H1 (cell line): ENCODE measurements at regions not wholly inside any gene's neighbourhood (a gene's known extent, or its start where the extent isn't known, plus 50 kb on each side); places are given as distances from the start of the nearest gene placed in this dataset.

Experiments used
- CTCF ChIA-PET: fragments of 300-600 bp; sonication (Branson Sonifier 250); formaldehyde crosslinking; loops from one replicate; lab custom pipeline; 2021; ENCODE audit not compliant: partially characterized antibody; lab: Charles Lee
- POLR2A ChIA-PET: fragments of 300-600 bp; sonication (Branson Sonifier 250); formaldehyde crosslinking; loops from one replicate; lab custom pipeline; 2021; ENCODE audit warnings: inconsistent platforms; ENCODE audit not compliant: partially characterized antibody; lab: Charles Lee
- DNase-seq, 2 experiments: peaks; one replicate each; pipeline versions ENCODE4 v3.0.0 to v3.0.0-alpha.2; 2010 to 2022; ENCODE audit warnings: low spot score in 2 of 2, low read depth in 1 of 2, mixed read lengths in 1 of 2
- FAIRE-seq: peaks from 2 replicates; lab custom pipeline; 2011; peaks lifted over from hg19 to GRCh38; lab: Jason Lieb, UNC
- H2AFZ ChIP-seq: 2 replicates; pipeline ENCODE4 v1.8.1; 2012; ENCODE audit warnings: low read length, inconsistent platforms
- H2AK5ac ChIP-seq: 2 replicates; pipeline ENCODE4 v1.6.1; 2013; ENCODE audit warnings: low read depth, low read length
- H2BK120ac ChIP-seq: replicated peaks from 2 replicates; pipeline ENCODE3; 2013; ENCODE audit warnings: low read depth, low read length, inconsistent platforms
- H2BK12ac ChIP-seq: 2 replicates; pipeline ENCODE4 v1.6.1; 2013; ENCODE audit warnings: low read depth, low read length
- H2BK15ac ChIP-seq: 2 replicates; pipeline ENCODE4 v1.6.1; 2013; ENCODE audit warnings: low read length
- H2BK20ac ChIP-seq: 2 replicates; pipeline ENCODE4 v1.6.1; 2013; ENCODE audit warnings: low read length
- H2BK5ac ChIP-seq: 2 replicates; pipeline ENCODE4 v1.6.1; 2013; ENCODE audit warnings: low read depth, low read length
- H3K14ac ChIP-seq: 2 replicates; pipeline ENCODE4 v1.6.1; 2013; ENCODE audit warnings: inconsistent platforms; ENCODE audit not compliant: insufficient read length
- H3K18ac ChIP-seq: 2 replicates; pipeline ENCODE4 v1.6.1; 2013; ENCODE audit warnings: low read length; ENCODE audit errors: extremely low read depth
- H3K23ac ChIP-seq: 2 replicates; pipeline ENCODE4 v1.6.1; 2013; ENCODE audit warnings: inconsistent platforms; ENCODE audit not compliant: insufficient read length
- H3K23me2 ChIP-seq: 2 replicates; pipeline ENCODE4 v1.6.1; 2013; ENCODE audit warnings: low read depth, low read length
- H3K27ac ChIP-seq: 2 replicates; pipeline ENCODE4 v1.6.1; 2011; ENCODE audit warnings: low read depth, low read length, inconsistent platforms
- H3K27me3 ChIP-seq, 4 experiments: replicated peaks in 1 of 4; 1 replicate in 1 of 4; 2 replicates in 3 of 4; pipeline versions ENCODE4 v1.6.1 to v1.8.1; 2011 to 2013; ENCODE audit warnings: low read length in 3 of 4, mild to moderate bottlenecking in 3 of 4, inconsistent platforms in 2 of 4, mixed read lengths in 2 of 4, moderate library complexity in 1 of 4; ENCODE audit not compliant: control insufficient read depth in 3 of 4, insufficient read depth in 3 of 4; ENCODE audit errors: extremely low read depth in 1 of 4
- H3K36me3 ChIP-seq, 4 experiments: 2 replicates each; pipeline versions ENCODE4 v1.6.1 to v1.8.1; 2011 to 2013; ENCODE audit warnings: mild to moderate bottlenecking in 4 of 4, low read length in 3 of 4, moderate library complexity in 2 of 4, control low read depth in 1 of 4, inconsistent platforms in 1 of 4; ENCODE audit not compliant: insufficient read depth in 4 of 4, control insufficient read depth in 2 of 4
- H3K4ac ChIP-seq: replicated peaks from 2 replicates; pipeline ENCODE3; 2013; ENCODE audit warnings: low read length, low read depth, mixed read lengths, inconsistent platforms; ENCODE audit not compliant: insufficient read length
- H3K4me1 ChIP-seq, 4 experiments: replicated peaks in 1 of 4; 1 replicate in 1 of 4; 2 replicates in 3 of 4; pipeline versions ENCODE4 v1.6.1 to v1.8.1; 2011 to 2013; ENCODE audit warnings: low read length in 3 of 4, inconsistent platforms in 2 of 4, mixed read lengths in 1 of 4; ENCODE audit not compliant: insufficient read depth in 4 of 4, control insufficient read depth in 3 of 4
- H3K4me2 ChIP-seq, 2 experiments: 2 replicates each; pipeline versions ENCODE4 v1.6.1 to v1.8.1; 2011 to 2013; ENCODE audit warnings: low read depth in 2 of 2, low read length in 2 of 2, control low read depth in 1 of 2, inconsistent platforms in 1 of 2, mild to moderate bottlenecking in 1 of 2; ENCODE audit not compliant: insufficient read depth in 1 of 2
- H3K4me3 ChIP-seq, 4 experiments: fragments of 200-600, 300-600 bp in 1 of 4; sonication (generic), shearing (Covaris generic), sonication (Bioruptor Twin) in 1 of 4; 2 replicates each; pipeline versions ENCODE4 v1.5.1 to v1.8.1; 2011 to 2016; ENCODE audit warnings: low read length in 4 of 4, low read depth in 3 of 4, control low read depth in 2 of 4, inconsistent platforms in 2 of 4, mild to moderate bottlenecking in 2 of 4, mixed read lengths in 1 of 4, moderate library complexity in 1 of 4; ENCODE audit not compliant: insufficient read depth in 2 of 4; ENCODE audit errors: extremely low read depth in 1 of 4
- H3K56ac ChIP-seq: replicated peaks from 2 replicates; pipeline ENCODE3; 2013; ENCODE audit warnings: low read depth, mild to moderate bottlenecking, mixed read lengths, low read length, inconsistent platforms; ENCODE audit not compliant: insufficient read length
- H3K79me1 ChIP-seq: 2 replicates; pipeline ENCODE4 v1.6.1; 2013; ENCODE audit warnings: low read depth, low read length, control low read depth
- H3K79me2 ChIP-seq, 2 experiments: 2 replicates each; pipeline versions ENCODE4 v1.6.1 to v1.8.1; 2012 to 2013; ENCODE audit warnings: low read length in 2 of 2, mild to moderate bottlenecking in 2 of 2, inconsistent platforms in 1 of 2; ENCODE audit not compliant: insufficient read depth in 2 of 2, control insufficient read depth in 1 of 2
- H3K9ac ChIP-seq, 4 experiments: replicated peaks in 1 of 4; 1 replicate in 1 of 4; 2 replicates in 3 of 4; pipeline versions ENCODE4 v1.6.1 to v1.8.1; 2011 to 2013; ENCODE audit warnings: low read depth in 3 of 4, low read length in 3 of 4, control low read depth in 2 of 4, mild to moderate bottlenecking in 2 of 4, moderate library complexity in 2 of 4, inconsistent platforms in 1 of 4; ENCODE audit errors: extremely low read depth in 1 of 4
- H3K9me3 ChIP-seq, 2 experiments: 2 replicates each; pipeline versions ENCODE4 v1.6.1 to v1.8.1; 2012 to 2013; ENCODE audit warnings: mild to moderate bottlenecking in 2 of 2, moderate library complexity in 2 of 2, control low read depth in 1 of 2, inconsistent platforms in 1 of 2, low read depth in 1 of 2, low read length in 1 of 2, mixed read lengths in 1 of 2; ENCODE audit not compliant: insufficient read depth in 2 of 2
- H4K20me1 ChIP-seq, 2 experiments: replicated peaks in 1 of 2; 2 replicates each; pipeline versions ENCODE3 to v1.8.1; 2011 to 2013; ENCODE audit warnings: inconsistent platforms in 2 of 2, low read length in 2 of 2, mild to moderate bottlenecking in 1 of 2; ENCODE audit not compliant: insufficient read depth in 2 of 2, control insufficient read depth in 1 of 2
- H4K5ac ChIP-seq: 2 replicates; pipeline ENCODE4 v1.6.1; 2013; ENCODE audit warnings: low read length, low read depth, mixed read lengths, inconsistent platforms; ENCODE audit not compliant: insufficient read length
- H4K8ac ChIP-seq: 2 replicates; pipeline ENCODE4 v1.8.0; 2013; ENCODE audit warnings: mild to moderate bottlenecking, moderate library complexity, low read length, inconsistent platforms; ENCODE audit not compliant: insufficient read depth; ENCODE audit errors: extremely low read depth
- H4K91ac ChIP-seq: replicated peaks from 2 replicates; pipeline ENCODE3; 2013; ENCODE audit warnings: low read length, mixed read lengths, inconsistent platforms; ENCODE audit not compliant: insufficient read length
- CBX5 ChIP-seq: fragments of 300-800, 300-1000 bp; sonication (generic); IDR thresholded peaks from 2 replicates; pipeline ENCODE4 v1.7.1; 2016; ENCODE audit warnings: antibody characterized with exemption, low read length, low read depth
- MAX ChIP-seq: IDR thresholded peaks from 2 replicates; pipeline ENCODE4 v1.6.1; 2012; ENCODE audit warnings: inconsistent platforms
- RAD21 ChIP-seq, 2 experiments: IDR thresholded peaks in 1 of 2; conservative IDR thresholded peaks in 1 of 2; 2 replicates each; pipeline ENCODE4 v1.6.1; 2011; ENCODE audit warnings: low read depth in 2 of 2, low read length in 2 of 2, improper control_type of control experiment in 1 of 2, inconsistent platforms in 1 of 2, mild to moderate bottlenecking in 1 of 2, moderate library complexity in 1 of 2
- WGBS, 2 experiments: shearing (Covaris generic) in 1 of 2; methylation state at CpG; one replicate each; pipeline versions ENCODE4 v1.1.6 to v1.1.7; 2013 to 2015; ENCODE audit warnings: low lambda C conversion rate in 2 of 2, mixed read lengths in 2 of 2, inconsistent platforms in 1 of 2, low coverage in 1 of 2, missing lambda C conversion rate in 1 of 2; ENCODE audit not compliant: insufficient replicate concordance in 2 of 2, insufficient coverage in 1 of 2, insufficient read length in 1 of 2; ENCODE audit errors: extremely low coverage in 1 of 2, missing lambda C conversion rate in 1 of 2; 5-methylcytosine and 5-hydroxymethylcytosine counted together
- TF ChIP-seq, protein P1 (sequence below), 3 experiments: IDR thresholded peaks; 1 replicate in 2 of 3; 2 replicates in 1 of 3; pipeline versions ENCODE4 v1.5.1 to v1.6.1; 2011; ENCODE audit warnings: low read length in 3 of 3, mild to moderate bottlenecking in 3 of 3, inconsistent platforms in 2 of 3, low read depth in 1 of 3, moderate library complexity in 1 of 3; ENCODE audit not compliant: insufficient read depth in 1 of 3; ENCODE audit errors: control extremely low read depth in 1 of 3

GRCh38 chr1:229199261-229200243 lies 71.4 kb upstream of the RAB4A start:
- TF ChIP-seq MAX (peak; percentile 45), CBX5 (no peak), RAD21 (IDR thresholded peaks at IDR 0.05 in 1 of 2, conservative IDR thresholded peaks at IDR 0.05 in 1 of 2; ENCODE audit: low read depth in 2 of 2, low read length in 2 of 2) (no peak)
- TF ChIP-seq, protein P1, sequence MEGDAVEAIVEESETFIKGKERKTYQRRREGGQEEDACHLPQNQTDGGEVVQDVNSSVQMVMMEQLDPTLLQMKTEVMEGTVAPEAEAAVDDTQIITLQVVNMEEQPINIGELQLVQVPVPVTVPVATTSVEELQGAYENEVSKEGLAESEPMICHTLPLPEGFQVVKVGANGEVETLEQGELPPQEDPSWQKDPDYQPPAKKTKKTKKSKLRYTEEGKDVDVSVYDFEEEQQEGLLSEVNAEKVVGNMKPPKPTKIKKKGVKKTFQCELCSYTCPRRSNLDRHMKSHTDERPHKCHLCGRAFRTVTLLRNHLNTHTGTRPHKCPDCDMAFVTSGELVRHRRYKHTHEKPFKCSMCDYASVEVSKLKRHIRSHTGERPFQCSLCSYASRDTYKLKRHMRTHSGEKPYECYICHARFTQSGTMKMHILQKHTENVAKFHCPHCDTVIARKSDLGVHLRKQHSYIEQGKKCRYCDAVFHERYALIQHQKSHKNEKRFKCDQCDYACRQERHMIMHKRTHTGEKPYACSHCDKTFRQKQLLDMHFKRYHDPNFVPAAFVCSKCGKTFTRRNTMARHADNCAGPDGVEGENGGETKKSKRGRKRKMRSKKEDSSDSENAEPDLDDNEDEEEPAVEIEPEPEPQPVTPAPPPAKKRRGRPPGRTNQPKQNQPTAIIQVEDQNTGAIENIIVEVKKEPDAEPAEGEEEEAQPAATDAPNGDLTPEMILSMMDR (IDR thresholded peaks at IDR 0.05; ENCODE audit: control extremely low read depth in 1 of 3, insufficient read depth in 1 of 3, low read depth in 1 of 3, low read length in 3 of 3), result no peak
- H3K9ac ChIP-seq, result no peak overlapping the region
- peak overlapping the region; percentile 66 for H2AFZ ChIP-seq
- POLR2A ChIA-PET, result interaction anchor here (3.3 kb wide), 1 partner anchor 9 kb away, joined by 10 read pairs; no protein-coding TSS in a partner anchor
- H2BK5ac ChIP-seq, result peak overlapping the region; percentile 27; the same call in 1 of the 2 replicates
- H3K4ac ChIP-seq, result peak overlapping the region; percentile 5
- H3K23me2 ChIP-seq, result no peaks in the 10 kb centered on the region; the same call in 1 of the 2 replicates
- DNase-seq, result peak in 1 of 2 experiments; percentile 47
- H3K27ac ChIP-seq, result no peak overlapping the region
- no peak overlapping the region; the same call in 1 of the 2 replicates for H4K8ac ChIP-seq
- 84% methylated on average over 15 of the region's 16 CpGs; no CpG with 5 or more reads in 1 of the 2 experiments for WGBS, 2 experiments
- peak overlapping the region; percentile 97; the same call in 1 of the 2 replicates for H2BK12ac ChIP-seq
- peak overlapping the region; percentile 11; the same call in 1 of the 2 replicates for H2BK20ac ChIP-seq
- H2BK120ac ChIP-seq, result no peak overlapping the region
- peaks cover 3 to 18% (median 9%) of the 10 kb centered on the region in 4 experiments; a peak in 6 of 7 replicates for H3K4me1 ChIP-seq
- H3K4me3 ChIP-seq, result no peak overlapping the region
- no peak for FAIRE-seq
- peak overlapping the region; percentile 44 for H3K18ac ChIP-seq
- no peak overlapping the region for H4K5ac ChIP-seq
- H3K9me3 ChIP-seq, result no peaks in the 10 kb centered on the region
- no peak overlapping the region for H3K4me2 ChIP-seq
- H3K14ac ChIP-seq, result no peak overlapping the region
- H3K23ac ChIP-seq, result no peak overlapping the region
- peak overlapping the region; percentile 79 for H4K91ac ChIP-seq
- no peak overlapping the region; the same call in 1 of the 2 replicates for H2AK5ac ChIP-seq
- H3K79me1 ChIP-seq, result no peaks in the 10 kb centered on the region
- peak overlapping the region; percentile 83; the same call in 1 of the 2 replicates for H2BK15ac ChIP-seq
- H3K79me2 ChIP-seq, result no peaks in the 10 kb centered on the region
- no peaks in the 10 kb centered on the region for H3K36me3 ChIP-seq
- H4K20me1 ChIP-seq, result no peaks in the 10 kb centered on the region
- CTCF ChIA-PET, result interaction anchor here (0.5 to 1.8 kb wide), 2 partner anchors 22 to 102 kb away, joined by 3 to 4 read pairs; no protein-coding TSS in a partner anchor
- H3K56ac ChIP-seq, result no peak overlapping the region
- H3K27me3 ChIP-seq, result no peaks in the 10 kb centered on the region
